Upper lobe of left lung (tissue), 4 donors: ENCODE measurements at regions not wholly inside any gene's neighbourhood (a gene's known extent, or its start where the extent isn't known, plus 50 kb on each side); places are given as distances from the start of the nearest gene placed in this dataset.

Experiments used
- EP300 ChIP-seq, 4 donors: sonication (generic); formaldehyde crosslinking; IDR thresholded peaks; one replicate each; pipeline ENCODE4 v1.5.1; 2017; ENCODE audit warnings: antibody characterized with exemption in 4 of 4, control low read depth in 2 of 4
- POLR2A ChIP-seq, 4 donors: fragments of 450-650 bp; IDR thresholded peaks; one replicate each; pipeline ENCODE4 v1.5.1; 2016 to 2017; ENCODE audit warnings: antibody characterized with exemption in 4 of 4, mild to moderate bottlenecking in 2 of 4
- TF ChIP-seq, protein P1 (sequence below), 6 experiments: fragments of 450-650 bp in 4 of 6; fragments of 200-600 bp in 2 of 6; sonication (generic) in 2 of 6; IDR thresholded peaks; one replicate each; pipeline ENCODE4 v1.5.1; 2016 to 2019; ENCODE audit warnings: antibody characterized with exemption in 6 of 6

DNA sequence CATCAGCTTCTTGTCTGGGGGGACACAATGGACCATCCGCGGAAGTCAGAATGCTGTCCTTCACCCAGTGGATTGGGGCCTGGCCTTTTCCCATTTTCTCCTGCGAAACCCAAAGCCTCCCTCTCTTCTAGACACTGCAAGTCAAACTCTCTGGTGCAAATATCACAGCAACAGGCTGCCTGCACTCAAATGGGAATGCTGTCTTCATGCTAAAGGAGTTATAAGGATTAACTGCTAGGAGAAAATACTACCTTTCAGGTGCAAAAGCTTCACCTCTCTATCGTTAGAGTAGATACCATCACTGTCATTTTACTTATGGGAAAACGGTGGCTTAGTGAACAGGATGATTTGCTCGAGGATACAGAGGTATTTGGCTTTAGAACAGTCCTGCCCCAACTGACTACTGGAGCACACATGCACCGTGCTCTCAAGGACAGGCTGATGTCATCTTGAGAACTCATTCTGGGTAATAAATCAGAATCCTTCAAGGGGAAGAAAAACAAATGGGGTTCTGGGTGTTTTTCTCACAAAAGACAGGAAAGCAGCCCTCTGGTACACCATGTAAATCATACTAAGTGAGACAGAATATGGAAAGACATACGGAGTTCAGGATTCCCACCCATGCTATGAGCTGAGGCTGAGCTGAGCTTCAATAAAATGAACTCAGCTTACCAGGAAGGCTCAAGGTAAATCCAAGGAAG is 100.9 kb downstream of the SAMD9 start:
- TF ChIP-seq EP300 (IDR thresholded peaks at IDR 0.05) (no peak), POLR2A (IDR thresholded peaks at IDR 0.05) (no peak)
- TF ChIP-seq, protein P1, sequence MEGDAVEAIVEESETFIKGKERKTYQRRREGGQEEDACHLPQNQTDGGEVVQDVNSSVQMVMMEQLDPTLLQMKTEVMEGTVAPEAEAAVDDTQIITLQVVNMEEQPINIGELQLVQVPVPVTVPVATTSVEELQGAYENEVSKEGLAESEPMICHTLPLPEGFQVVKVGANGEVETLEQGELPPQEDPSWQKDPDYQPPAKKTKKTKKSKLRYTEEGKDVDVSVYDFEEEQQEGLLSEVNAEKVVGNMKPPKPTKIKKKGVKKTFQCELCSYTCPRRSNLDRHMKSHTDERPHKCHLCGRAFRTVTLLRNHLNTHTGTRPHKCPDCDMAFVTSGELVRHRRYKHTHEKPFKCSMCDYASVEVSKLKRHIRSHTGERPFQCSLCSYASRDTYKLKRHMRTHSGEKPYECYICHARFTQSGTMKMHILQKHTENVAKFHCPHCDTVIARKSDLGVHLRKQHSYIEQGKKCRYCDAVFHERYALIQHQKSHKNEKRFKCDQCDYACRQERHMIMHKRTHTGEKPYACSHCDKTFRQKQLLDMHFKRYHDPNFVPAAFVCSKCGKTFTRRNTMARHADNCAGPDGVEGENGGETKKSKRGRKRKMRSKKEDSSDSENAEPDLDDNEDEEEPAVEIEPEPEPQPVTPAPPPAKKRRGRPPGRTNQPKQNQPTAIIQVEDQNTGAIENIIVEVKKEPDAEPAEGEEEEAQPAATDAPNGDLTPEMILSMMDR (IDR thresholded peaks at IDR 0.05): no peak
